ENCODE measurements at regions not wholly inside any gene's neighbourhood (a gene's known extent, or its start where the extent isn't known, plus 50 kb on each side); places are given as distances from the start of the nearest gene placed in this dataset.

GRCh38 chr15:39013262-39013661, 448.6 kb upstream of the RASGRP1 start:
- TF ChIP-seq ATF3 (CRISPR knock-in tag; conservative IDR thresholded peaks at IDR 0.05) (no peak), CTCF (IDR thresholded peaks at IDR 0.05) (no peak), AFF4 (CRISPR knock-in tag; IDR thresholded peaks at IDR 0.05; ENCODE audit: borderline replicate concordance) (no peak), FOXJ3 (CRISPR knock-in tag; IDR thresholded peaks at IDR 0.05; ENCODE audit: borderline replicate concordance) (no peak), ATF2 (CRISPR knock-in tag; IDR thresholded peaks at IDR 0.05; ENCODE audit: borderline replicate concordance, low read depth) (no peak), MAX (CRISPR knock-in tag; IDR thresholded peaks at IDR 0.05) (no peak), CREB1 (CRISPR knock-in tag; IDR thresholded peaks at IDR 0.05) (no peak), SMAD3 (CRISPR knock-in tag; IDR thresholded peaks at IDR 0.05; ENCODE audit: borderline replicate concordance) (no peak), MXD4 (CRISPR knock-in tag; IDR thresholded peaks at IDR 0.05; ENCODE audit: borderline replicate concordance) (no peak), NR2C2 (CRISPR knock-in tag; IDR thresholded peaks at IDR 0.05) (no peak), SOX15 (CRISPR knock-in tag; IDR thresholded peaks at IDR 0.05) (no peak)
